NB4 (cell line): ENCODE measurements at regions not wholly inside any gene's neighbourhood (a gene's known extent, or its start where the extent isn't known, plus 50 kb on each side); places are given as distances from the start of the nearest gene placed in this dataset.

ENCODE experiments used
- DNase-seq: peaks from one replicate; pipeline ENCODE4 v3.0.0; 2010; ENCODE audit warnings: low read depth
- H3K4me3 ChIP-seq: one replicate; pipeline ENCODE4 v1.5.1; 2011; ENCODE audit warnings: mild to moderate bottlenecking, low read depth, low read length, moderate library complexity
- CTCF ChIP-seq: IDR thresholded peaks from one replicate; pipeline ENCODE4 v1.5.1; 2012; ENCODE audit warnings: low read depth, low read length
- MAX ChIP-seq: IDR thresholded peaks from 2 replicates; pipeline ENCODE4 v1.6.1; 2011; ENCODE audit warnings: low read depth, low read length
- MYC ChIP-seq: IDR thresholded peaks from 2 replicates; pipeline ENCODE4 v1.6.1; 2011; ENCODE audit warnings: low read depth, low read length
- POLR2A ChIP-seq: IDR thresholded peaks from 2 replicates; pipeline ENCODE4 v1.6.1; 2011; ENCODE audit warnings: mild to moderate bottlenecking; ENCODE audit not compliant: insufficient read length; ENCODE audit errors: extremely low read depth

- no peak overlapping the region for H3K4me3 ChIP-seq
- TF ChIP-seq CTCF = no peak
- no peak for TF ChIP-seq POLR2A
- no peak for TF ChIP-seq MAX
- TF ChIP-seq MYC = no peak
- DNase-seq = no peak
Measured at GRCh38 chr3:124602980-124603627, 127.1 kb upstream of the UMPS start.

- H3K4me3 ChIP-seq = no peak overlapping the region
- no peak for DNase-seq
- TF ChIP-seq CTCF = no peak
- TF ChIP-seq POLR2A = no peak
- no peak for TF ChIP-seq MYC
- TF ChIP-seq MAX = no peak
Measured at GRCh38 chr3:124605781-124606579, 124.3 kb upstream of the UMPS start.

GRCh38 chr3:124607163-124607562 lies 123.1 kb upstream of the UMPS start:
- no peak for TF ChIP-seq MYC
- H3K4me3 ChIP-seq = no peak overlapping the region

GRCh38 chr3:124609402-124609801 lies 120.8 kb upstream of the UMPS start:
- no peak overlapping the region for H3K4me3 ChIP-seq
- TF ChIP-seq MYC (no peak), CTCF (no peak), MAX (no peak), POLR2A (no peak)
- no peak for DNase-seq

More at GRCh38 chr3:124607163-124607562, 123.1 kb upstream of the UMPS start:
- no peak for DNase-seq

- no peak overlapping the region for H3K4me3 ChIP-seq
- TF ChIP-seq MAX = no peak
- no peak for TF ChIP-seq MYC
- no peak for TF ChIP-seq POLR2A
- TF ChIP-seq CTCF = no peak
- DNase-seq = no peak
Measured at GRCh38 chr3:124610130-124610529, 120.1 kb upstream of the UMPS start.

- no peak for DNase-seq
- TF ChIP-seq POLR2A (no peak), MAX (no peak), MYC (no peak), CTCF (no peak)
Measured at GRCh38 chr3:124611520-124611919, 118.7 kb upstream of the UMPS start.

More at GRCh38 chr3:124611520-124611919, 118.7 kb upstream of the UMPS start:
- H3K4me3 ChIP-seq = no peak overlapping the region
